SK-N-SH (cell line): ENCODE measurements at regions not wholly inside any gene's neighbourhood (a gene's known extent, or its start where the extent isn't known, plus 50 kb on each side); places are given as distances from the start of the nearest gene placed in this dataset.

ENCODE experiments used
- CTCF ChIA-PET: fragments of 300-600, 350-600 bp; formaldehyde crosslinking; extraction: SDS; loops from one replicate; lab custom pipeline; 2021; lab: Yijun Ruan, JAX
- POLR2A ChIA-PET: fragments of 350-600 bp; sonication (Branson Sonifier 250); formaldehyde crosslinking; extraction: SDS; loops from one replicate; lab custom pipeline; 2020; ENCODE audit warnings: antibody characterized with exemption, inconsistent platforms; lab: Yijun Ruan, JAX
- DNase-seq: peaks from one replicate; pipeline ENCODE4 v3.0.0; 2012
- H2AFZ ChIP-seq: fragments of 200-600 bp; sonication (generic); 2 replicates; pipeline ENCODE4 v1.8.1; 2016; ENCODE audit warnings: antibody characterized with exemption, mild to moderate bottlenecking, low read depth
- H3F3A ChIP-seq: fragments of 200-600 bp; sonication (generic); replicated peaks from 2 replicates; pipeline ENCODE3; 2016; ENCODE audit warnings: antibody characterized with exemption, mild to moderate bottlenecking; ENCODE audit not compliant: insufficient read depth
- H3K27ac ChIP-seq, 2 experiments: fragments of 200-500 bp in 1 of 2; fragments of 200-600 bp in 1 of 2; sonication (Bioruptor generic) in 1 of 2; sonication (generic), shearing (Covaris generic) in 1 of 2; 2 replicates each; pipeline versions ENCODE4 v1.5.1 to v1.6.1; 2014 to 2016; ENCODE audit warnings: low read depth in 2 of 2, inconsistent platforms in 1 of 2, low read length in 1 of 2, mild to moderate bottlenecking in 1 of 2, mixed read lengths in 1 of 2
- H3K27me3 ChIP-seq: fragments of 200-600 bp; sonication (generic), shearing (Covaris generic); 2 replicates; pipeline ENCODE4 v1.6.1; 2016; ENCODE audit warnings: mixed run types; ENCODE audit not compliant: insufficient read depth
- H3K36me3 ChIP-seq, 2 experiments: fragments of 200-500 bp in 1 of 2; fragments of 200-600 bp in 1 of 2; sonication (Bioruptor generic) in 1 of 2; sonication (generic) in 1 of 2; replicated peaks in 1 of 2; 2 replicates each; pipeline versions ENCODE3 to v1.5.1; 2014 to 2016; ENCODE audit warnings: low read length in 1 of 2, mild to moderate bottlenecking in 1 of 2; ENCODE audit not compliant: insufficient read depth in 2 of 2, control insufficient read depth in 1 of 2
- H3K4me1 ChIP-seq, 2 experiments: fragments of 200-500 bp in 1 of 2; fragments of 200-600 bp in 1 of 2; sonication (Bioruptor generic) in 1 of 2; sonication (generic), shearing (Covaris generic) in 1 of 2; 2 replicates each; pipeline versions ENCODE4 v1.5.1 to v1.6.1; 2014 to 2016; ENCODE audit warnings: low read depth in 1 of 2, low read length in 1 of 2, mixed run types in 1 of 2; ENCODE audit not compliant: insufficient read depth in 2 of 2, control insufficient read depth in 1 of 2
- H3K4me2 ChIP-seq: fragments of 200-600 bp; sonication (generic), shearing (Covaris generic); 2 replicates; pipeline ENCODE4 v1.6.1; 2017; ENCODE audit warnings: mixed run types
- H3K4me3 ChIP-seq, 2 experiments: fragments of 200-500 bp in 1 of 2; fragments of 200-600 bp in 1 of 2; sonication (Bioruptor generic) in 1 of 2; sonication (generic), shearing (Covaris generic) in 1 of 2; 2 replicates each; pipeline versions ENCODE4 v1.5.1 to v1.8.1; 2014 to 2016; ENCODE audit warnings: low read depth in 2 of 2, inconsistent platforms in 1 of 2, low read length in 1 of 2, mild to moderate bottlenecking in 1 of 2, mixed read lengths in 1 of 2, moderate library complexity in 1 of 2
- H3K79me2 ChIP-seq: fragments of 200-600 bp; sonication (generic); 2 replicates; pipeline ENCODE4 v1.8.1; 2017; ENCODE audit warnings: mild to moderate bottlenecking; ENCODE audit not compliant: insufficient read depth
- H3K9ac ChIP-seq: fragments of 200-600 bp; sonication (generic); 2 replicates; pipeline ENCODE4 v1.6.1; 2017; ENCODE audit warnings: mixed run types
- H3K9me2 ChIP-seq: fragments of 200-600 bp; sonication (generic); 2 replicates; pipeline ENCODE4 v1.6.1; 2017; ENCODE audit warnings: mixed run types
- H3K9me3 ChIP-seq: fragments of 200-600 bp; sonication (generic); 2 replicates; pipeline ENCODE4 v1.6.1; 2017; ENCODE audit warnings: mixed run types, mild to moderate bottlenecking, moderate library complexity
- H4K20me1 ChIP-seq: fragments of 200-600 bp; sonication (generic); 2 replicates; pipeline ENCODE4 v1.6.1; 2017; ENCODE audit warnings: mild to moderate bottlenecking, mixed run types; ENCODE audit not compliant: insufficient read depth
- CHD2 ChIP-seq: fragments of 150-350 bp; IDR thresholded peaks from 2 replicates; pipeline ENCODE4 v1.6.1; 2018; ENCODE audit warnings: low read length; ENCODE audit not compliant: partially characterized antibody
- ELF1 ChIP-seq: IDR thresholded peaks from 2 replicates; pipeline ENCODE4 v1.4.0; 2012
- FOXJ3 ChIP-seq: sonication (generic); formaldehyde crosslinking; IDR thresholded peaks from 2 replicates; pipeline ENCODE4 v1.5.1; 2020; ENCODE audit warnings: mild to moderate bottlenecking, missing genetic modification reagents
- GATA2 ChIP-seq: sonication (generic); formaldehyde crosslinking; IDR thresholded peaks from 2 replicates; pipeline ENCODE4 v1.5.0; 2020; ENCODE audit warnings: mild to moderate bottlenecking, missing genetic modification reagents
- MXI1 ChIP-seq: IDR thresholded peaks from 2 replicates; pipeline ENCODE4 v1.6.1; 2012; ENCODE audit warnings: mild to moderate bottlenecking, low read depth, low read length, improper control_type of control experiment
- POLR2AphosphoS5 ChIP-seq: IDR thresholded peaks from 2 replicates; pipeline ENCODE4 v1.6.1; 2012; ENCODE audit warnings: low read depth, low read length
- RAD21 ChIP-seq: IDR thresholded peaks from 2 replicates; pipeline ENCODE4 v1.6.1; 2012; ENCODE audit warnings: mild to moderate bottlenecking, low read length
- RCOR1 ChIP-seq: fragments of 150-350 bp; IDR thresholded peaks from 2 replicates; pipeline ENCODE4 v1.6.1; 2017; ENCODE audit warnings: antibody characterized with exemption, low read length
- RFX5 ChIP-seq: IDR thresholded peaks from 2 replicates; pipeline ENCODE4 v1.6.1; 2012; ENCODE audit warnings: mild to moderate bottlenecking, improper control_type of control experiment, low read length
- RXRA ChIP-seq: IDR thresholded peaks from 2 replicates; pipeline ENCODE4 v1.4.0; 2012; ENCODE audit warnings: low read depth, mild to moderate bottlenecking, borderline replicate concordance
- SIN3A ChIP-seq: IDR thresholded peaks from 2 replicates; pipeline ENCODE4 v1.6.1; 2012; ENCODE audit warnings: low read depth, mild to moderate bottlenecking, low read length, moderate library complexity, borderline replicate concordance
- TCF12 ChIP-seq: IDR thresholded peaks from 2 replicates; pipeline ENCODE4 v1.4.0; 2012
- TEAD4 ChIP-seq: IDR thresholded peaks from 2 replicates; pipeline ENCODE4 v1.4.0; 2012; ENCODE audit warnings: mild to moderate bottlenecking, borderline replicate concordance; ENCODE audit not compliant: insufficient read depth
- YY1 ChIP-seq: IDR thresholded peaks from 2 replicates; pipeline ENCODE4 v1.4.0; 2012; ENCODE audit warnings: low read depth, mild to moderate bottlenecking
- WGBS: methylation state at CpG from one replicate; pipeline ENCODE4 v1.1.6; 2017; ENCODE audit warnings: low lambda C conversion rate; 5-methylcytosine and 5-hydroxymethylcytosine counted together
- TF ChIP-seq, protein P1 (sequence below): fragments of 150-350 bp; IDR thresholded peaks from 2 replicates; pipeline ENCODE4 v1.6.1; 2016; ENCODE audit warnings: mild to moderate bottlenecking, low read depth, low read length
- TF ChIP-seq, protein P2 (sequence below): fragments of 200-600 bp; sonication (generic); IDR thresholded peaks from 2 replicates; pipeline ENCODE4 v1.6.1; 2017; ENCODE audit warnings: antibody characterized with exemption, mild to moderate bottlenecking, moderate library complexity
- TF ChIP-seq, protein P3 (sequence below): IDR thresholded peaks from 2 replicates; pipeline ENCODE4 v1.6.1; 2012; ENCODE audit warnings: mild to moderate bottlenecking, low read depth, low read length, moderate library complexity
- TF ChIP-seq, protein P4 (sequence below): IDR thresholded peaks from 2 replicates; pipeline ENCODE4 v1.4.0; 2012; ENCODE audit warnings: low read depth, borderline replicate concordance

DNA sequence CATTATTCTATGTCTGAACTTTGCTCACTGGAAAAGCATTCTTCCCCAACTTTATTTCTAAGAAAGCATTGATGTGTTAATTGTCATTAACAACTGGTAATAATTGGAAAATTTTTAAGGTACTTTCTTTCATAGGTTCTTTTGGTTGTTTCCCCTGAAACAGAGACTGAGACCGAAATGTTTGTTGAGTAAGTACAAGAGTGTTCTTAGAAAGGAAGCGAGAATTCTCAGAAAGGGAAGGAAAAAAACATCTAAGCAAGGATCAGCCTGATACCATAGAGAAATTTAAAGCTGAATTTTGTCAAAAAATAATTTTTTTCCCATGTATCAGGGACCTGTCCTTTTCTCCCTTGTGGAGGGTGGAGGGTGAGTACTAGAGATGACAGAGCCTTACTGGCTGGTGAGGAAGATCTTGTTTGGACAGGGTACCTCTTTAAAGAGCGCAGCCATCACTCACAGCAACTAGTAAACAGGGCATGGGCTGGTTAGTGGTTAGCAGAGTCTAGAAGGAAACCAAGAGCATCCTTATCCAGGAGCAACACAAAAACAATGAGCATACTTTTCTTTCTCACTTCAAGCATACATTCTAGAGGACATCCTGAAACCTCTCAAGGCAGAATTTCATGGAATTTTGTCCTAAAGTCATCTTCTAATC, 898.5 kb downstream of the DNAH5 start:
- ChIA-PET POLR2A (no interaction called here), CTCF (no interaction called here)
- Histone ChIP-seq H3K27ac (no peak overlapping the region), H3K9me3 (no peaks in the 10 kb centered on the region), H3K79me2 (no peaks in the 10 kb centered on the region), H4K20me1 (no peaks in the 10 kb centered on the region), H3K4me1 (no peaks in the 10 kb centered on the region), H3K4me3 (no peak overlapping the region), H3F3A (no peaks in the 10 kb centered on the region), H3K36me3 (no peaks in the 10 kb centered on the region), H3K9ac (no peak overlapping the region), H2AFZ (0 out of 2 replicates have a peak overlapping the region, but pooled peaks have one; percentile 22), H3K27me3 (no peaks in the 10 kb centered on the region), H3K4me2 (no peak overlapping the region), H3K9me2 (no peaks in the 10 kb centered on the region)
- DNase-seq: no peak
- WGBS: 0% methylated on average over 3 of the region's 3 CpGs
- TF ChIP-seq GATA2 (CRISPR knock-in tag) (no peak), RAD21 (no peak), RCOR1 (no peak), CHD2 (no peak), RXRA (no peak), TCF12 (no peak), MXI1 (no peak), SIN3A (no peak), RFX5 (no peak), ELF1 (no peak), FOXJ3 (CRISPR knock-in tag) (no peak), YY1 (no peak), POLR2AphosphoS5 (no peak), TEAD4 (no peak)
- TF ChIP-seq, protein P1, sequence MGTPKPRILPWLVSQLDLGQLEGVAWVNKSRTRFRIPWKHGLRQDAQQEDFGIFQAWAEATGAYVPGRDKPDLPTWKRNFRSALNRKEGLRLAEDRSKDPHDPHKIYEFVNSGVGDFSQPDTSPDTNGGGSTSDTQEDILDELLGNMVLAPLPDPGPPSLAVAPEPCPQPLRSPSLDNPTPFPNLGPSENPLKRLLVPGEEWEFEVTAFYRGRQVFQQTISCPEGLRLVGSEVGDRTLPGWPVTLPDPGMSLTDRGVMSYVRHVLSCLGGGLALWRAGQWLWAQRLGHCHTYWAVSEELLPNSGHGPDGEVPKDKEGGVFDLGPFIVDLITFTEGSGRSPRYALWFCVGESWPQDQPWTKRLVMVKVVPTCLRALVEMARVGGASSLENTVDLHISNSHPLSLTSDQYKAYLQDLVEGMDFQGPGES: no peak
- TF ChIP-seq, protein P2, sequence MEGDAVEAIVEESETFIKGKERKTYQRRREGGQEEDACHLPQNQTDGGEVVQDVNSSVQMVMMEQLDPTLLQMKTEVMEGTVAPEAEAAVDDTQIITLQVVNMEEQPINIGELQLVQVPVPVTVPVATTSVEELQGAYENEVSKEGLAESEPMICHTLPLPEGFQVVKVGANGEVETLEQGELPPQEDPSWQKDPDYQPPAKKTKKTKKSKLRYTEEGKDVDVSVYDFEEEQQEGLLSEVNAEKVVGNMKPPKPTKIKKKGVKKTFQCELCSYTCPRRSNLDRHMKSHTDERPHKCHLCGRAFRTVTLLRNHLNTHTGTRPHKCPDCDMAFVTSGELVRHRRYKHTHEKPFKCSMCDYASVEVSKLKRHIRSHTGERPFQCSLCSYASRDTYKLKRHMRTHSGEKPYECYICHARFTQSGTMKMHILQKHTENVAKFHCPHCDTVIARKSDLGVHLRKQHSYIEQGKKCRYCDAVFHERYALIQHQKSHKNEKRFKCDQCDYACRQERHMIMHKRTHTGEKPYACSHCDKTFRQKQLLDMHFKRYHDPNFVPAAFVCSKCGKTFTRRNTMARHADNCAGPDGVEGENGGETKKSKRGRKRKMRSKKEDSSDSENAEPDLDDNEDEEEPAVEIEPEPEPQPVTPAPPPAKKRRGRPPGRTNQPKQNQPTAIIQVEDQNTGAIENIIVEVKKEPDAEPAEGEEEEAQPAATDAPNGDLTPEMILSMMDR: no peak
- TF ChIP-seq, protein P3, sequence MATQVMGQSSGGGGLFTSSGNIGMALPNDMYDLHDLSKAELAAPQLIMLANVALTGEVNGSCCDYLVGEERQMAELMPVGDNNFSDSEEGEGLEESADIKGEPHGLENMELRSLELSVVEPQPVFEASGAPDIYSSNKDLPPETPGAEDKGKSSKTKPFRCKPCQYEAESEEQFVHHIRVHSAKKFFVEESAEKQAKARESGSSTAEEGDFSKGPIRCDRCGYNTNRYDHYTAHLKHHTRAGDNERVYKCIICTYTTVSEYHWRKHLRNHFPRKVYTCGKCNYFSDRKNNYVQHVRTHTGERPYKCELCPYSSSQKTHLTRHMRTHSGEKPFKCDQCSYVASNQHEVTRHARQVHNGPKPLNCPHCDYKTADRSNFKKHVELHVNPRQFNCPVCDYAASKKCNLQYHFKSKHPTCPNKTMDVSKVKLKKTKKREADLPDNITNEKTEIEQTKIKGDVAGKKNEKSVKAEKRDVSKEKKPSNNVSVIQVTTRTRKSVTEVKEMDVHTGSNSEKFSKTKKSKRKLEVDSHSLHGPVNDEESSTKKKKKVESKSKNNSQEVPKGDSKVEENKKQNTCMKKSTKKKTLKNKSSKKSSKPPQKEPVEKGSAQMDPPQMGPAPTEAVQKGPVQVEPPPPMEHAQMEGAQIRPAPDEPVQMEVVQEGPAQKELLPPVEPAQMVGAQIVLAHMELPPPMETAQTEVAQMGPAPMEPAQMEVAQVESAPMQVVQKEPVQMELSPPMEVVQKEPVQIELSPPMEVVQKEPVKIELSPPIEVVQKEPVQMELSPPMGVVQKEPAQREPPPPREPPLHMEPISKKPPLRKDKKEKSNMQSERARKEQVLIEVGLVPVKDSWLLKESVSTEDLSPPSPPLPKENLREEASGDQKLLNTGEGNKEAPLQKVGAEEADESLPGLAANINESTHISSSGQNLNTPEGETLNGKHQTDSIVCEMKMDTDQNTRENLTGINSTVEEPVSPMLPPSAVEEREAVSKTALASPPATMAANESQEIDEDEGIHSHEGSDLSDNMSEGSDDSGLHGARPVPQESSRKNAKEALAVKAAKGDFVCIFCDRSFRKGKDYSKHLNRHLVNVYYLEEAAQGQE: no peak
- TF ChIP-seq, protein P4, sequence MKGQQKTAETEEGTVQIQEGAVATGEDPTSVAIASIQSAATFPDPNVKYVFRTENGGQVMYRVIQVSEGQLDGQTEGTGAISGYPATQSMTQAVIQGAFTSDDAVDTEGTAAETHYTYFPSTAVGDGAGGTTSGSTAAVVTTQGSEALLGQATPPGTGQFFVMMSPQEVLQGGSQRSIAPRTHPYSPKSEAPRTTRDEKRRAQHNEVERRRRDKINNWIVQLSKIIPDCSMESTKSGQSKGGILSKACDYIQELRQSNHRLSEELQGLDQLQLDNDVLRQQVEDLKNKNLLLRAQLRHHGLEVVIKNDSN: no peak
